A673 (cell line): ENCODE measurements at regions not wholly inside any gene's neighbourhood (a gene's known extent, or its start where the extent isn't known, plus 50 kb on each side); places are given as distances from the start of the nearest gene placed in this dataset.

Source experiments
- BruUV-seq: library from RNA; stranded (reverse); fragments of 400-500 nt; replicated peaks from 2 replicates; lab custom pipeline; 2021; lab: Mats Ljungman, UMichigan
- CTCF ChIA-PET: fragments of 300-600 bp; sonication (Branson Sonifier 250); formaldehyde crosslinking; loops from one replicate; lab custom pipeline; 2022; ENCODE audit warnings: antibody characterized with exemption; lab: Charles Lee
- POLR2A ChIA-PET: fragments of 300-600 bp; sonication (Branson Sonifier 250); formaldehyde crosslinking; loops from one replicate; lab custom pipeline; 2022; ENCODE audit warnings: antibody characterized with exemption; ENCODE audit not compliant: low non-redundant PET; lab: Charles Lee
- DNase-seq: peaks from one replicate; pipeline ENCODE4 v3.0.0-alpha.2; 2015; ENCODE audit warnings: low spot score
- H3K27ac ChIP-seq: fragments of 200-600 bp; sonication (generic); 2 replicates; pipeline ENCODE4 v1.5.1; 2016; ENCODE audit warnings: mixed run types, low read depth, mild to moderate bottlenecking, mixed read lengths, antibody characterized with exemption, low read length; ENCODE audit not compliant: poor library complexity, severe bottlenecking
- H3K27me3 ChIP-seq: fragments of 200-600 bp; sonication (generic); replicated peaks from 2 replicates; pipeline ENCODE4 v1.6.1; 2017; ENCODE audit warnings: mixed run types, low read depth, mild to moderate bottlenecking, mixed read lengths, antibody characterized with exemption, low read length; ENCODE audit not compliant: insufficient read depth, poor library complexity
- H3K36me3 ChIP-seq: fragments of 200-600 bp; sonication (generic); 2 replicates; pipeline ENCODE4 v1.6.1; 2016; ENCODE audit warnings: mixed run types, mild to moderate bottlenecking, mixed read lengths, antibody characterized with exemption, low read length; ENCODE audit not compliant: insufficient read depth, poor library complexity, severe bottlenecking
- H3K4me1 ChIP-seq: fragments of 200-600 bp; sonication (generic); 2 replicates; pipeline ENCODE4 v1.6.1; 2017; ENCODE audit warnings: mixed run types, mild to moderate bottlenecking, mixed read lengths, antibody characterized with exemption, low read length; ENCODE audit not compliant: insufficient read depth, poor library complexity, severe bottlenecking
- H3K4me3 ChIP-seq: fragments of 200-600 bp; sonication (generic); 2 replicates; pipeline ENCODE4 v1.5.1; 2016; ENCODE audit warnings: low read depth, mixed run types, mild to moderate bottlenecking, mixed read lengths, low read length; ENCODE audit not compliant: poor library complexity, severe bottlenecking
- H3K9me3 ChIP-seq: fragments of 200-600 bp; sonication (generic); 2 replicates; pipeline ENCODE4 v1.6.1; 2016; ENCODE audit warnings: mixed run types, low read depth, mild to moderate bottlenecking, mixed read lengths, antibody characterized with exemption, low read length; ENCODE audit not compliant: poor library complexity, severe bottlenecking
- EZH2 ChIP-seq: fragments of 200-600 bp; sonication (generic); IDR thresholded peaks from 2 replicates; pipeline ENCODE4 v1.6.1; 2017; ENCODE audit warnings: borderline replicate concordance, low read depth, mild to moderate bottlenecking, mixed read lengths, antibody characterized with exemption, low read length; ENCODE audit not compliant: poor library complexity, severe bottlenecking
- intact Hi-C: fragments of 100-400 bp; cut with micrococcal nuclease; formaldehyde crosslinking; loops from one replicate; pipeline ENCODE4 v1.10.0; 2022; ENCODE audit not compliant: unreplicated experiment
- TF ChIP-seq, protein P1 (sequence below): fragments of 300-800, 200-600 bp; sonication (generic); conservative IDR thresholded peaks from 2 replicates; pipeline ENCODE4 v1.5.1; 2017; ENCODE audit warnings: low read depth, mild to moderate bottlenecking, antibody characterized with exemption, low read length, moderate library complexity, mixed read lengths

DNA sequence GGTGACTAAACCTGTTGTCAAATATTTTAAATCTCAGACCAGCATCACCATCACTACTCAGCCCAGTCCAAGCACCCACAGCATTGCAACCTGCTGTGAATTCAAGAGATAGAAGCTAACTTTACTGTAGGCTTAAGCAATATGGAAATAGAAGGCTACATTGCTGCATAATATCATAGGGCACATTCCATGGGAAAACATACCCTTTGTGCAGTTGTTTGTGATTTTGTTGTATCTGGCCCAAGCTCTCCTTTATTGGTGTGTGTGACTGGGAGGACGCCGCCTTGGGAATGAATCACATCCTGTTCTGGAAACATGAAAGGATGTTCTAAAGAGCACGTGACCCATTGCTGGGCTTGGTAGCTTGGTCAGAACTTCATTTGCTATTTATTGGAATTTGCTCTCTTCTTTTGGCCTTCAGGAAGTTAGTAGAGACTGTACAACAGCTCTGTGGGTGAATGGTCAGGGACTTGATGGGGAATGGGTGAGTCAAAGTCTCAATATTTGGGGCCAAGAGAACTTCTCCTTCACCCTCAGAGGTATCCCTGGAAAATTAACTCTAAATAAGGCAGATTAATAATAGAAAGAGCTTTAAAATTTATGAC is 106.8 kb upstream of the SERPINE2 start:
- no peaks in the 10 kb centered on the region for H3K9me3 ChIP-seq
- ChIA-PET CTCF (no interaction called here), POLR2A (interaction anchor here (0.5 kb wide), 1 partner anchor 262 kb away, joined by 3 read pairs; no protein-coding TSS in a partner anchor)
- TF ChIP-seq EZH2: no peak
- TF ChIP-seq, protein P1, sequence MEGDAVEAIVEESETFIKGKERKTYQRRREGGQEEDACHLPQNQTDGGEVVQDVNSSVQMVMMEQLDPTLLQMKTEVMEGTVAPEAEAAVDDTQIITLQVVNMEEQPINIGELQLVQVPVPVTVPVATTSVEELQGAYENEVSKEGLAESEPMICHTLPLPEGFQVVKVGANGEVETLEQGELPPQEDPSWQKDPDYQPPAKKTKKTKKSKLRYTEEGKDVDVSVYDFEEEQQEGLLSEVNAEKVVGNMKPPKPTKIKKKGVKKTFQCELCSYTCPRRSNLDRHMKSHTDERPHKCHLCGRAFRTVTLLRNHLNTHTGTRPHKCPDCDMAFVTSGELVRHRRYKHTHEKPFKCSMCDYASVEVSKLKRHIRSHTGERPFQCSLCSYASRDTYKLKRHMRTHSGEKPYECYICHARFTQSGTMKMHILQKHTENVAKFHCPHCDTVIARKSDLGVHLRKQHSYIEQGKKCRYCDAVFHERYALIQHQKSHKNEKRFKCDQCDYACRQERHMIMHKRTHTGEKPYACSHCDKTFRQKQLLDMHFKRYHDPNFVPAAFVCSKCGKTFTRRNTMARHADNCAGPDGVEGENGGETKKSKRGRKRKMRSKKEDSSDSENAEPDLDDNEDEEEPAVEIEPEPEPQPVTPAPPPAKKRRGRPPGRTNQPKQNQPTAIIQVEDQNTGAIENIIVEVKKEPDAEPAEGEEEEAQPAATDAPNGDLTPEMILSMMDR: no peak
- H3K4me1 ChIP-seq: peaks cover 45% of the 10 kb centered on the region
- no TSS peak for BruUV-seq
- peak; percentile 79 for DNase-seq
- no peaks in the 10 kb centered on the region for H3K27me3 ChIP-seq
- no peaks in the 10 kb centered on the region for H3K36me3 ChIP-seq
- no peak overlapping the region for H3K27ac ChIP-seq
- intact Hi-C loops: no loop called here
- H3K4me3 ChIP-seq: no peak overlapping the region

- peaks cover 45% of the 10 kb centered on the region for H3K4me1 ChIP-seq
- DNase-seq: no peak
- intact Hi-C loops: loop anchor here (5.0 kb wide), 1 partner anchor 214 kb away; no protein-coding TSS in a partner anchor
- no peak overlapping the region for H3K27ac ChIP-seq
- H3K36me3 ChIP-seq: no peaks in the 10 kb centered on the region
- no TSS peak for BruUV-seq
- no peaks in the 10 kb centered on the region for H3K27me3 ChIP-seq
- ChIA-PET POLR2A (no interaction called here), CTCF (interaction anchor here (0.7 to 2.4 kb wide), 2 partner anchors 37 to 150 kb away, joined by 3 to 10 read pairs; no protein-coding TSS in a partner anchor)
- H3K9me3 ChIP-seq: no peaks in the 10 kb centered on the region
- no peak for TF ChIP-seq EZH2
- TF ChIP-seq, protein P1: no peak
- no peak overlapping the region for H3K4me3 ChIP-seq
Observed at GRCh38 chr2:224143526-224143925, 104.4 kb upstream of the SERPINE2 start.

- Histone ChIP-seq H3K4me3 (no peak overlapping the region), H3K9me3 (no peaks in the 10 kb centered on the region), H3K27me3 (no peaks in the 10 kb centered on the region), H3K27ac (peak overlapping the region; percentile 67), H3K36me3 (no peaks in the 10 kb centered on the region), H3K4me1 (peaks cover 48% of the 10 kb centered on the region)
- no TSS peak for BruUV-seq
- ChIA-PET CTCF (interaction anchor here (0.6 to 2.4 kb wide), 4 partner anchors 77 to 217 kb away, joined by 3 to 10 read pairs (median 4); no protein-coding TSS in a partner anchor), POLR2A (no interaction called here)
- peak; percentile 76 for DNase-seq
- no peak for TF ChIP-seq EZH2
- TF ChIP-seq, protein P1: peak; percentile 34; the same call in 1 of the 2 replicates
- intact Hi-C loops: loop anchor here (5.0 kb wide), 1 partner anchor 215 kb away; no protein-coding TSS in a partner anchor
Observed at GRCh38 chr2:224142397-224143312, 103.6 kb upstream of the SERPINE2 start.
